H1 (cell line): ENCODE measurements at regions not wholly inside any gene's neighbourhood (a gene's known extent, or its start where the extent isn't known, plus 50 kb on each side); places are given as distances from the start of the nearest gene placed in this dataset.

Experiments used
- ATF2 ChIP-seq: IDR thresholded peaks from 2 replicates; pipeline ENCODE4 v1.6.1; 2012; ENCODE audit warnings: low read length, inconsistent platforms
- CREB1 ChIP-seq: IDR thresholded peaks from 2 replicates; pipeline ENCODE4 v1.6.1; 2012; ENCODE audit warnings: inconsistent platforms
- PHF8 ChIP-seq: fragments of 200-600 bp; sonication (generic); conservative IDR thresholded peaks from 2 replicates; pipeline ENCODE4 v1.7.1; 2012; ENCODE audit warnings: low read depth, mild to moderate bottlenecking, inconsistent platforms, low read length, moderate library complexity
- POLR2A ChIP-seq, 2 experiments: IDR thresholded peaks; 1 replicate in 1 of 2; 2 replicates in 1 of 2; pipeline ENCODE4 v1.6.1; 2011; ENCODE audit warnings: low read depth in 2 of 2, low read length in 2 of 2, mild to moderate bottlenecking in 2 of 2; ENCODE audit errors: control extremely low read depth in 1 of 2
- RAD21 ChIP-seq, 2 experiments: IDR thresholded peaks in 1 of 2; conservative IDR thresholded peaks in 1 of 2; 2 replicates each; pipeline ENCODE4 v1.6.1; 2011; ENCODE audit warnings: low read depth in 2 of 2, low read length in 2 of 2, improper control_type of control experiment in 1 of 2, inconsistent platforms in 1 of 2, mild to moderate bottlenecking in 1 of 2, moderate library complexity in 1 of 2
- TBP ChIP-seq: IDR thresholded peaks from 2 replicates; pipeline ENCODE4 v1.6.1; 2011; ENCODE audit warnings: low read depth, low read length, improper control_type of control experiment

DNA sequence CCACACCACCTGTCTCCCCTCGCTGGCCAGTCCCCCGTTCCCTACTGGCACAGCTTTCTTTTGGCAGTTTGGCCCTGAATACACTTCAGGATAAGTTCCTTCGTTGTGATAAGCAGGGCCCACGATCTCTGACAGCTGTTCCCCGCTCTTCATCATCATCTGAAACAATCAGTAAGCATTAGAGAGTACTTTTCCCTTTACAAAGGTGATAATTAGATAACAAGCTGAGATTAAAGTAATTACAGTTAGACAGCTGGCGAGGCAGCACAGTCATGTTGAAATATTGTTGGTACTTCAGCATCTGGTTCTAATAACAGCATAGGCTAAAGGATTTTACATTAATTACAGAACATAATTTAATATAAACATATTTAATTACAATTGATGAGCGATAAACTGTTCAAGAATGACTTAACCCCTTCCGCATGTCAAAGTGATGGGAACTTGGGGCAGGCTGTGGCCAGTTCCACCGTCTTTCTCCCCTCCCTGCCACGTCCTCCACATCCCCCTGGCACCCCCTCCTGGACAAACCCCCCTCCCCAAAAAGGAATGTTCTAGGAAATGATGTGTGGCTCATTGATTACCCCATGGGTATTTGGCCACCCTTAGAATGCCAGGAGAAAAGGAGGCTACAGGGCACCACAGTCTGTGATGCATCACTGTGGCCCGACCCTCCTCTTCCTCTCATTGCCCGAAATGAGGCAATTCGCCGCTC is 134.9 kb downstream of the RCN1 start (continued):
- TF ChIP-seq CREB1 (no peak), TBP (no peak), RAD21 (IDR thresholded peaks at IDR 0.05 in 1 of 2, conservative IDR thresholded peaks at IDR 0.05 in 1 of 2; ENCODE audit: low read depth in 2 of 2, low read length in 2 of 2) (no peak), ATF2 (no peak), POLR2A (IDR thresholded peaks at IDR 0.05; ENCODE audit: control extremely low read depth in 1 of 2, low read depth in 2 of 2, low read length in 2 of 2) (no peak), PHF8 (no peak)
